ENCODE measurements at regions not wholly inside any gene's neighbourhood (a gene's known extent, or its start where the extent isn't known, plus 50 kb on each side); places are given as distances from the start of the nearest gene placed in this dataset.

DNA sequence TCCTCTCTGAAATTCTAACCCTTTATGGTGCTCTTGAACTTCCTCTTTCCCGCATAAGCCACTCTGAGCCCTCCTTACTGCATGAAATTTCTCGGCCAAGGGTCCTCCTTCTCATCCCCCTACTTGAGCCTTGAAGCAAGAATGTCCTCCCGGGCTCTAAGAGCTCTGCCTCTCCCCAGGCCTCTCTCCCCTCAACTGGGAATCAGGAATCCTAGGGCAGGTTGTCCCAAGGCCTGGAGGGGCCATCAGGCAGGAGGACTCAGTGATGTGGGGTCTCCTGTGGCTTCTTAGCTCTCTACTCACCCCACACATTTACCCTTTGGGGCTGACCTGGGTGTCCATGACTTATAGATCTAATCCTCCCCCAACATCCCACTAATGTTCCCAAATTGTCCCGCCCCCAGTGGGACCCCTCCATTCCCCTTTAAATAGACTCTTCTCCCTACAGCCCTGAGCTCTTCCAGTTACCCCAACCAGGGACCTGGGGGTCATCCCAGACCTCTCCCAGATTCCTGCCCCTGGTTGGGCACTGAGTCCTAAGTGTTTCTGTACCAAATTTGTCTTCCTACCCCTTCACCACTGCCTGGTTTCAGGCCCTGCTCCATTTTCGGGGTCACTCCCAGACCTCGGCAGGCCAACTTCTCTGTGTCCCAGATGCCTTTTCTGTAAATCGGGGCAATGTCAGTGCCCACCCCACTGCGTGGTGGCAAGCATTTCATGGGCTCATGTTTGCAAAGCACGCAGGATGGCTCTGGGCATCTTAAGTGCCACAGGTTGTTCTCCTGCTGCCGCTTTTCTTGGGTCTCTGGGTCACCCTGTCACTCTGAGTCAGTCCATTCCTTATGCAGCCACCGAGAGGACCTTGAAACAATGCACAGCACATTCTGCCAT, 171.2 kb downstream of the ASB1 start:
- ATAC-seq (ENCODE audit: low read depth) = no peak
- no peak overlapping the region for H3K9ac ChIP-seq (ENCODE audit: low read length)
- H2AFZ ChIP-seq (ENCODE audit: insufficient read depth, low read depth, low read length, poor library complexity, severe bottlenecking) = no peak overlapping the region
- intact Hi-C loops (cut with micrococcal nuclease) = no loop called here
- no peak overlapping the region for H3K4me3 ChIP-seq (ENCODE audit: control extremely low read depth in 1 of 5, extremely low read depth in 1 of 5, insufficient read depth in 1 of 5, low read depth in 2 of 5, low read length in 4 of 5)
- POLR2A ChIA-PET = no interaction called here
- CTCF ChIA-PET = no interaction called here
- no peaks in the 10 kb centered on the region for H3K36me3 ChIP-seq (replicated peaks in 1 of 2; ENCODE audit: control extremely low read depth in 1 of 2, control insufficient read depth in 1 of 2, extremely low read depth in 1 of 2, insufficient read depth in 2 of 2, low read length in 1 of 2)
- DNase-seq = no peak
- H3K27me3 ChIP-seq (replicated peaks in 1 of 4; ENCODE audit: control extremely low read depth in 1 of 4, control insufficient read depth in 3 of 4, insufficient read depth in 4 of 4, low read length in 3 of 4) = no peaks in the 10 kb centered on the region
- H3K27me3 Mint-ChIP-seq = peaks cover 23% of the 10 kb centered on the region
- no peak overlapping the region for H3K4me2 ChIP-seq (replicated peaks; ENCODE audit: low read depth, low read length, poor library complexity, severe bottlenecking)
- no peaks in the 10 kb centered on the region for H3K4me1 ChIP-seq (ENCODE audit: control insufficient read depth in 2 of 2, insufficient read depth in 2 of 2, low read length in 2 of 2)
- WGBS (ENCODE audit: insufficient coverage) = 70% methylated on average over 10 of the region's 11 CpGs
- H4K20me1 ChIP-seq (ENCODE audit: control insufficient read depth, insufficient read depth, low read length, poor library complexity, severe bottlenecking) = no peaks in the 10 kb centered on the region
- H3K4me1 Mint-ChIP-seq = no peaks in the 10 kb centered on the region
- H3K27ac ChIP-seq (ENCODE audit: low read length in 2 of 2) = no peak overlapping the region
- H3K79me2 ChIP-seq (ENCODE audit: control insufficient read depth, insufficient read depth, low read length) = no peaks in the 10 kb centered on the region
- no peaks in the 10 kb centered on the region for H3K9me3 Mint-ChIP-seq (ENCODE audit: insufficient read depth)
- no peak overlapping the region for H3K27ac Mint-ChIP-seq
- no peak overlapping the region for H3K4me3 Mint-ChIP-seq
- H3K9me3 ChIP-seq (ENCODE audit: control extremely low read depth in 1 of 3, control insufficient read depth in 2 of 3, insufficient read depth in 1 of 3, low read length in 2 of 3) = peaks cover 0 to 3% (median under 1%) of the 10 kb centered on the region in 3 donors
- TF ChIP-seq EZH2 (IDR thresholded peaks at IDR 0.05; ENCODE audit: borderline replicate concordance, insufficient read depth, low read depth, low read length, poor library complexity, severe bottlenecking) (no peak), CTCF (IDR thresholded peaks at IDR 0.05) (no peak)

- ATAC-seq (ENCODE audit: low read depth) = no peak
- no peaks in the 10 kb centered on the region for H3K36me3 ChIP-seq (replicated peaks in 1 of 2; ENCODE audit: control extremely low read depth in 1 of 2, control insufficient read depth in 1 of 2, extremely low read depth in 1 of 2, insufficient read depth in 2 of 2, low read length in 1 of 2)
Measured at GRCh38 chr2:238598802-238599530, 172.2 kb downstream of the ASB1 start.

More at GRCh38 chr2:238598802-238599530, 172.2 kb downstream of the ASB1 start:
- no peak for DNase-seq
- no peaks in the 10 kb centered on the region for H3K4me1 Mint-ChIP-seq
- Histone ChIP-seq H3K9me3 (ENCODE audit: control extremely low read depth in 1 of 3, control insufficient read depth in 2 of 3, insufficient read depth in 1 of 3, low read length in 2 of 3) (peaks cover 3 to 5% (median 3%) of the 10 kb centered on the region in 3 donors), H3K79me2 (ENCODE audit: control insufficient read depth, insufficient read depth, low read length) (no peaks in the 10 kb centered on the region), H3K4me3 (ENCODE audit: control extremely low read depth in 1 of 5, extremely low read depth in 1 of 5, insufficient read depth in 1 of 5, low read depth in 2 of 5, low read length in 4 of 5) (no peak overlapping the region), H3K4me2 (replicated peaks; ENCODE audit: low read depth, low read length, poor library complexity, severe bottlenecking) (no peak overlapping the region), H3K9ac (ENCODE audit: low read length) (no peak overlapping the region), H3K27me3 (replicated peaks in 1 of 4; ENCODE audit: control extremely low read depth in 1 of 4, control insufficient read depth in 3 of 4, insufficient read depth in 4 of 4, low read length in 3 of 4) (no peaks in the 10 kb centered on the region), H3K27ac (ENCODE audit: low read length in 2 of 2) (no peak overlapping the region), H4K20me1 (ENCODE audit: control insufficient read depth, insufficient read depth, low read length, poor library complexity, severe bottlenecking) (no peaks in the 10 kb centered on the region), H3K4me1 (ENCODE audit: control insufficient read depth in 2 of 2, insufficient read depth in 2 of 2, low read length in 2 of 2) (no peaks in the 10 kb centered on the region), H2AFZ (ENCODE audit: insufficient read depth, low read depth, low read length, poor library complexity, severe bottlenecking) (no peak overlapping the region)
- POLR2A ChIA-PET = no interaction called here
- peaks cover 27% of the 10 kb centered on the region for H3K27me3 Mint-ChIP-seq
- H3K27ac Mint-ChIP-seq = no peak overlapping the region
- intact Hi-C loops (cut with micrococcal nuclease) = no loop called here
- whole genome bisulfite sequencing (ENCODE audit: insufficient coverage) = 77% methylated on average over 14 of the region's 14 CpGs
- TF ChIP-seq CTCF (IDR thresholded peaks at IDR 0.05) (no peak), EZH2 (IDR thresholded peaks at IDR 0.05; ENCODE audit: borderline replicate concordance, insufficient read depth, low read depth, low read length, poor library complexity, severe bottlenecking) (no peak)
- peaks cover 9% of the 10 kb centered on the region for H3K9me3 Mint-ChIP-seq (ENCODE audit: insufficient read depth)
- CTCF ChIA-PET = no interaction called here
- no peak overlapping the region for H3K4me3 Mint-ChIP-seq

Measured in B cell (primary cell).